CD4-positive, alpha-beta T cell (primary cell): ENCODE measurements at regions not wholly inside any gene's neighbourhood (a gene's known extent, or its start where the extent isn't known, plus 50 kb on each side); places are given as distances from the start of the nearest gene placed in this dataset.

Experiments used
- ATAC-seq: fragments of 200-7000 bp; cut with Tn5 transposase; one replicate; pipeline ENCODE4 v1.10.0; 2022; ENCODE audit warnings: mild to moderate bottlenecking; ENCODE audit not compliant: poor library complexity
- CTCF ChIA-PET: fragments of 350-600 bp; sonication (Branson Sonifier 250); formaldehyde crosslinking; loops from one replicate; lab custom pipeline; 2021; ENCODE audit warnings: antibody characterized with exemption, inconsistent platforms; lab: Charles Lee
- POLR2A ChIA-PET: fragments of 350-600 bp; sonication (Branson Sonifier 250); formaldehyde crosslinking; loops from one replicate; lab custom pipeline; 2021; ENCODE audit warnings: antibody characterized with exemption, inconsistent platforms; lab: Charles Lee
- DNase-seq, 14 experiments: peaks; one replicate each; pipeline ENCODE4 v3.0.0-alpha.2; 2013 to 2020; ENCODE audit warnings: mixed read lengths in 2 of 14
- H3K27ac ChIP-seq, 2 donors: one replicate each; pipeline versions ENCODE4 v1.5.1 to v1.7.0; 2013; ENCODE audit warnings: low read length in 2 of 2, low read depth in 1 of 2, mild to moderate bottlenecking in 1 of 2
- H3K27me3 ChIP-seq, 2 experiments: 1 replicate in 1 of 2; 2 replicates in 1 of 2; pipeline versions ENCODE4 v1.6.1 to v1.7.0; 2013; ENCODE audit warnings: low read length in 2 of 2, control low read depth in 1 of 2, mild to moderate bottlenecking in 1 of 2, moderate library complexity in 1 of 2; ENCODE audit not compliant: insufficient read depth in 2 of 2, control insufficient read depth in 1 of 2
- H3K36me3 ChIP-seq: one replicate; pipeline ENCODE4 v1.6.1; 2013; ENCODE audit warnings: low read length, control low read depth; ENCODE audit not compliant: insufficient read depth
- H3K4me1 ChIP-seq: one replicate; pipeline ENCODE4 v1.6.1; 2013; ENCODE audit warnings: low read length, control low read depth; ENCODE audit not compliant: insufficient read depth
- H3K4me3 ChIP-seq: one replicate; pipeline ENCODE4 v1.5.1; 2013; ENCODE audit warnings: mild to moderate bottlenecking, low read length, moderate library complexity
- H3K9me3 ChIP-seq, 2 experiments: 1 replicate in 1 of 2; 2 replicates in 1 of 2; pipeline versions ENCODE4 v1.6.1 to v1.7.0; 2013; ENCODE audit warnings: low read length in 2 of 2, mild to moderate bottlenecking in 2 of 2, control low read depth in 1 of 2, moderate library complexity in 1 of 2; ENCODE audit not compliant: control insufficient read depth in 1 of 2, insufficient read depth in 1 of 2
- H3K27ac Mint-ChIP-seq: one replicate; pipeline ENCODE4 v1.8.0; 2020; ENCODE audit warnings: mixed read lengths
- H3K27me3 Mint-ChIP-seq: one replicate; pipeline ENCODE4 v1.8.0; 2021; ENCODE audit warnings: mixed read lengths
- H3K36me3 Mint-ChIP-seq: one replicate; pipeline ENCODE4 v1.8.0; 2021; ENCODE audit warnings: low read depth, mixed read lengths
- H3K4me1 Mint-ChIP-seq: one replicate; pipeline ENCODE4 v1.8.0; 2021; ENCODE audit warnings: low read depth, mixed read lengths
- H3K4me3 Mint-ChIP-seq: one replicate; pipeline ENCODE4 v1.8.0; 2020; ENCODE audit warnings: mild to moderate bottlenecking, mixed read lengths
- H3K9me3 Mint-ChIP-seq: one replicate; pipeline ENCODE4 v1.8.0; 2020; ENCODE audit warnings: mixed read lengths
- intact Hi-C, 2 experiments: fragments of 100-400 bp; cut with DNase I in 1 of 2; cut with micrococcal nuclease in 1 of 2; formaldehyde crosslinking; loops; one replicate each; pipeline versions ENCODE4 v1.15.1 to v1.9.0; 2023 to 2025; cut with DNase I, micrococcal nuclease
- TF ChIP-seq, protein P1 (sequence below): fragments of 200-600 bp; IDR thresholded peaks from one replicate; pipeline ENCODE4 v1.8.0; 2022; ENCODE audit warnings: antibody characterized with exemption, mild to moderate bottlenecking

DNA sequence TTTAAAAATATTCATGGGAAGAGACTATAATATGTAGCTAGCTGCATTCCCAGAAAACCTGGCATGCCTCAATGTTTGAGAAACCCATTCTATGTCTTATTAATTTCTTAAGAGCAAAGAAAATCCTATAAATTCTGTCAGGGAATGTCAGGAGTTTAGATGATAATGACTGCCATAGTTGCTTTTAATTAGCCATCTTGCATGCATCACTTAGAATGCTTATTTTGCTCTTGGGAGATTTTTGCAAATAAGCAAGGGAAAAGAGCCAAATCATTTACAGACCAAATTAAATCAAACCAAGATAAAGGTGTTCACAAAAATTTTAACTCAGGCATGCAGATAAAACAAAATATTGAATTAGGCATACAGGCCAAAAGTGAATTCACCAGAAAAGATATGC, 152.8 kb downstream of the FASLG start:
- no peak for DNase-seq
- intact Hi-C loops, result no loop called here
- no peak overlapping the region for H3K27ac Mint-ChIP-seq
- ChIA-PET POLR2A (interaction anchor here (1.2 kb wide), 1 partner anchor 16 kb away, joined by 3 read pairs; no protein-coding TSS in a partner anchor), CTCF (no interaction called here)
- no peaks in the 10 kb centered on the region for H3K4me1 Mint-ChIP-seq
- Histone ChIP-seq H3K36me3 (no peaks in the 10 kb centered on the region), H3K27ac (no peak overlapping the region), H3K4me1 (no peaks in the 10 kb centered on the region), H3K9me3 (peaks cover 0 to 8% of the 10 kb centered on the region in 2 experiments), H3K4me3 (no peak overlapping the region), H3K27me3 (no peaks in the 10 kb centered on the region)
- peaks cover 10% of the 10 kb centered on the region for H3K9me3 Mint-ChIP-seq
- ATAC-seq, result no peak
- no peaks in the 10 kb centered on the region for H3K27me3 Mint-ChIP-seq
- TF ChIP-seq, protein P1, sequence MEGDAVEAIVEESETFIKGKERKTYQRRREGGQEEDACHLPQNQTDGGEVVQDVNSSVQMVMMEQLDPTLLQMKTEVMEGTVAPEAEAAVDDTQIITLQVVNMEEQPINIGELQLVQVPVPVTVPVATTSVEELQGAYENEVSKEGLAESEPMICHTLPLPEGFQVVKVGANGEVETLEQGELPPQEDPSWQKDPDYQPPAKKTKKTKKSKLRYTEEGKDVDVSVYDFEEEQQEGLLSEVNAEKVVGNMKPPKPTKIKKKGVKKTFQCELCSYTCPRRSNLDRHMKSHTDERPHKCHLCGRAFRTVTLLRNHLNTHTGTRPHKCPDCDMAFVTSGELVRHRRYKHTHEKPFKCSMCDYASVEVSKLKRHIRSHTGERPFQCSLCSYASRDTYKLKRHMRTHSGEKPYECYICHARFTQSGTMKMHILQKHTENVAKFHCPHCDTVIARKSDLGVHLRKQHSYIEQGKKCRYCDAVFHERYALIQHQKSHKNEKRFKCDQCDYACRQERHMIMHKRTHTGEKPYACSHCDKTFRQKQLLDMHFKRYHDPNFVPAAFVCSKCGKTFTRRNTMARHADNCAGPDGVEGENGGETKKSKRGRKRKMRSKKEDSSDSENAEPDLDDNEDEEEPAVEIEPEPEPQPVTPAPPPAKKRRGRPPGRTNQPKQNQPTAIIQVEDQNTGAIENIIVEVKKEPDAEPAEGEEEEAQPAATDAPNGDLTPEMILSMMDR, result no peak
- H3K36me3 Mint-ChIP-seq, result peaks cover 5% of the 10 kb centered on the region
- H3K4me3 Mint-ChIP-seq, result no peak overlapping the region

DNA sequence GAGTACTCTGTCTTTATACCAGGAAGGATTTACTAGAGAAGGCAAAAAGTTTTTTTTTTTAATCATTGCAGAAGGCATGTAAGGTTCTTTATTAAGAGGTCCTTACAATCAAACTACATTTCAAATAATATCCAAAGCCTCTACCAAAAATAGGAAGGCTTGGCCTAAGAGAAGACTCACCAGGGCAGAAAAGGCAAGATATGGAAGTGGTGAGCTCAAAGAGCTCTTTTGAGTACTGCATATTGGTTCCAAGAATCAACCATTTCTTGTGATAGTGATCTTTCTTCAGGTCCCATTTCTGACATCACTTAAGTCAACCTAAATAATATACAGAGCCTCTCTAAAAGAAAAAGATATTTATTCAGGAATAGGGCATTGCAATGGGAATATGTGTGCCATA, 153.2 kb downstream of the FASLG start:
- TF ChIP-seq, protein P1, result no peak
- POLR2A ChIA-PET, result interaction anchor here (1.2 kb wide), 1 partner anchor 15 kb away, joined by 3 read pairs; no protein-coding TSS in a partner anchor

GRCh38 chr1:172813330-172813729, 154.4 kb downstream of the FASLG start:
- Histone ChIP-seq H3K9me3 (peaks cover 0 to 8% of the 10 kb centered on the region in 2 experiments), H3K36me3 (no peaks in the 10 kb centered on the region)
- H3K4me1 Mint-ChIP-seq, result peaks cover 11% of the 10 kb centered on the region

More for the DNA sequence above, 153.2 kb downstream of the FASLG start:
- no peaks in the 10 kb centered on the region for H3K27me3 ChIP-seq
- Mint-ChIP-seq H3K27me3 (no peaks in the 10 kb centered on the region), H3K4me1 (no peaks in the 10 kb centered on the region), H3K36me3 (peaks cover 5% of the 10 kb centered on the region), H3K9me3 (peaks cover 10% of the 10 kb centered on the region), H3K27ac (no peak overlapping the region), H3K4me3 (no peak overlapping the region)
- ATAC-seq (no peak), DNase-seq (no peak)
- CTCF ChIA-PET, result interaction anchor here (0.7 to 1.1 kb wide), 2 partner anchors 12 to 21 kb away, joined by 3 read pairs; no protein-coding TSS in a partner anchor
- H3K4me1 ChIP-seq, result no peaks in the 10 kb centered on the region
- H3K9me3 ChIP-seq, result peaks cover 0 to 8% of the 10 kb centered on the region in 2 experiments
- H3K27ac ChIP-seq, result no peak overlapping the region
- H3K4me3 ChIP-seq, result no peak overlapping the region
- intact Hi-C loops, result no loop called here
- H3K36me3 ChIP-seq, result no peaks in the 10 kb centered on the region

More at GRCh38 chr1:172813330-172813729, 154.4 kb downstream of the FASLG start:
- ChIA-PET POLR2A (no interaction called here), CTCF (no interaction called here)
- intact Hi-C loops, result no loop called here
- Mint-ChIP-seq H3K36me3 (no peaks in the 10 kb centered on the region), H3K27me3 (no peaks in the 10 kb centered on the region), H3K27ac (no peak overlapping the region), H3K9me3 (peaks cover 5% of the 10 kb centered on the region), H3K4me3 (no peak overlapping the region)
- DNase-seq (no peak), ATAC-seq (no peak)
- H3K27ac ChIP-seq, result no peak overlapping the region
- H3K27me3 ChIP-seq, result no peaks in the 10 kb centered on the region
- TF ChIP-seq, protein P1, result no peak
- peaks cover 3% of the 10 kb centered on the region for H3K4me1 ChIP-seq
- no peak overlapping the region for H3K4me3 ChIP-seq
